ENCODE measurements at regions not wholly inside any gene's neighbourhood (a gene's known extent, or its start where the extent isn't known, plus 50 kb on each side); places are given as distances from the start of the nearest gene placed in this dataset.

GRCh38 chr7:81608748-81609382, 161.0 kb downstream of the HGF start:
- TF ChIP-seq CTCF (IDR thresholded peaks at IDR 0.05) (no peak), POLR2A (IDR thresholded peaks at IDR 0.05) (no peak)

Measured in ovary (tissue), 3 donors.